ENCODE measurements at regions not wholly inside any gene's neighbourhood (a gene's known extent, or its start where the extent isn't known, plus 50 kb on each side); places are given as distances from the start of the nearest gene placed in this dataset.

GRCh38 chr15:62231856-62232255 lies 66.8 kb upstream of the C2CD4B start:
- Mint-ChIP-seq H3K27me3 (peaks cover 23% of the 10 kb centered on the region), H3K27ac (no peak overlapping the region), H3K9me3 (ENCODE audit: insufficient read depth) (no peaks in the 10 kb centered on the region), H3K4me3 (no peak overlapping the region), H3K4me1 (no peaks in the 10 kb centered on the region)
- ATAC-seq (ENCODE audit: low read depth) = no peak
- H3K9ac ChIP-seq (ENCODE audit: low read length) = no peak overlapping the region
- CTCF ChIA-PET = no interaction called here
- H3K79me2 ChIP-seq (ENCODE audit: control insufficient read depth, insufficient read depth, low read length) = no peaks in the 10 kb centered on the region
- H3K27me3 ChIP-seq (replicated peaks in 1 of 4; ENCODE audit: control extremely low read depth in 1 of 4, control insufficient read depth in 3 of 4, insufficient read depth in 4 of 4, low read length in 3 of 4) = no peaks in the 10 kb centered on the region
- H3K4me3 ChIP-seq (ENCODE audit: control extremely low read depth in 1 of 5, extremely low read depth in 1 of 5, insufficient read depth in 1 of 5, low read depth in 2 of 5, low read length in 4 of 5) = no peak overlapping the region
- H3K27ac ChIP-seq (ENCODE audit: low read length in 2 of 2) = no peak overlapping the region
- H2AFZ ChIP-seq (ENCODE audit: insufficient read depth, low read depth, low read length, poor library complexity, severe bottlenecking) = no peak overlapping the region
- WGBS (ENCODE audit: insufficient coverage) = 91% methylated on average over 3 of the region's 3 CpGs
- TF ChIP-seq EZH2 (IDR thresholded peaks at IDR 0.05; ENCODE audit: borderline replicate concordance, insufficient read depth, low read depth, low read length, poor library complexity, severe bottlenecking) (no peak), CTCF (IDR thresholded peaks at IDR 0.05) (no peak)
- no peak overlapping the region for H3K4me2 ChIP-seq (replicated peaks; ENCODE audit: low read depth, low read length, poor library complexity, severe bottlenecking)
- POLR2A ChIA-PET = no interaction called here
- intact Hi-C loops (cut with micrococcal nuclease) = no loop called here
- H3K4me1 ChIP-seq (ENCODE audit: control insufficient read depth in 2 of 2, insufficient read depth in 2 of 2, low read length in 2 of 2) = no peaks in the 10 kb centered on the region
- H3K36me3 ChIP-seq (replicated peaks in 1 of 2; ENCODE audit: control extremely low read depth in 1 of 2, control insufficient read depth in 1 of 2, extremely low read depth in 1 of 2, insufficient read depth in 2 of 2, low read length in 1 of 2) = no peaks in the 10 kb centered on the region
- DNase-seq = no peak
- no peaks in the 10 kb centered on the region for H4K20me1 ChIP-seq (ENCODE audit: control insufficient read depth, insufficient read depth, low read length, poor library complexity, severe bottlenecking)
- no peaks in the 10 kb centered on the region for H3K9me3 ChIP-seq (ENCODE audit: control extremely low read depth in 1 of 3, control insufficient read depth in 2 of 3, insufficient read depth in 1 of 3, low read length in 2 of 3)

GRCh38 chr15:62240121-62241096 lies 75.3 kb upstream of the C2CD4B start:
- no peaks in the 10 kb centered on the region for H3K36me3 ChIP-seq (replicated peaks in 1 of 2; ENCODE audit: control extremely low read depth in 1 of 2, control insufficient read depth in 1 of 2, extremely low read depth in 1 of 2, insufficient read depth in 2 of 2, low read length in 1 of 2)
- CTCF ChIA-PET = no interaction called here

More at GRCh38 chr15:62240121-62241096, 75.3 kb upstream of the C2CD4B start:
- no peak for DNase-seq
- Histone ChIP-seq H3K27ac (ENCODE audit: low read length in 2 of 2) (no peak overlapping the region), H3K4me2 (replicated peaks; ENCODE audit: low read depth, low read length, poor library complexity, severe bottlenecking) (no peak overlapping the region), H4K20me1 (ENCODE audit: control insufficient read depth, insufficient read depth, low read length, poor library complexity, severe bottlenecking) (no peaks in the 10 kb centered on the region), H2AFZ (ENCODE audit: insufficient read depth, low read depth, low read length, poor library complexity, severe bottlenecking) (no peak overlapping the region), H3K4me3 (ENCODE audit: control extremely low read depth in 1 of 5, extremely low read depth in 1 of 5, insufficient read depth in 1 of 5, low read depth in 2 of 5, low read length in 4 of 5) (no peak overlapping the region), H3K27me3 (replicated peaks in 1 of 4; ENCODE audit: control extremely low read depth in 1 of 4, control insufficient read depth in 3 of 4, insufficient read depth in 4 of 4, low read length in 3 of 4) (no peaks in the 10 kb centered on the region), H3K9me3 (ENCODE audit: control extremely low read depth in 1 of 3, control insufficient read depth in 2 of 3, insufficient read depth in 1 of 3, low read length in 2 of 3) (peaks cover 0 to 4% (median 0%) of the 10 kb centered on the region in 3 donors), H3K79me2 (ENCODE audit: control insufficient read depth, insufficient read depth, low read length) (no peaks in the 10 kb centered on the region), H3K9ac (ENCODE audit: low read length) (no peak overlapping the region), H3K4me1 (ENCODE audit: control insufficient read depth in 2 of 2, insufficient read depth in 2 of 2, low read length in 2 of 2) (no peaks in the 10 kb centered on the region)
- Mint-ChIP-seq H3K27ac (no peak overlapping the region), H3K9me3 (ENCODE audit: insufficient read depth) (peaks cover 2% of the 10 kb centered on the region), H3K4me1 (no peaks in the 10 kb centered on the region), H3K4me3 (no peak overlapping the region), H3K27me3 (no peaks in the 10 kb centered on the region)
- POLR2A ChIA-PET = no interaction called here
- TF ChIP-seq CTCF (IDR thresholded peaks at IDR 0.05) (no peak), EZH2 (IDR thresholded peaks at IDR 0.05; ENCODE audit: borderline replicate concordance, insufficient read depth, low read depth, low read length, poor library complexity, severe bottlenecking) (no peak)
- no peak for ATAC-seq (ENCODE audit: low read depth)
- WGBS (ENCODE audit: insufficient coverage) = 92% methylated on average over 3 of the region's 5 CpGs
- intact Hi-C loops (cut with micrococcal nuclease) = no loop called here

Data from B cell (primary cell).